ENCODE measurements at regions not wholly inside any gene's neighbourhood (a gene's known extent, or its start where the extent isn't known, plus 50 kb on each side); places are given as distances from the start of the nearest gene placed in this dataset.
A peak's percentile ranks its signal among the peaks of the same experiment; 100 is the strongest.
"Not testable (repeated sequence)": the region's sequence is repeated elsewhere in the genome, so short reads cannot be mapped to it uniquely, and the experiment has no call there.

DNA sequence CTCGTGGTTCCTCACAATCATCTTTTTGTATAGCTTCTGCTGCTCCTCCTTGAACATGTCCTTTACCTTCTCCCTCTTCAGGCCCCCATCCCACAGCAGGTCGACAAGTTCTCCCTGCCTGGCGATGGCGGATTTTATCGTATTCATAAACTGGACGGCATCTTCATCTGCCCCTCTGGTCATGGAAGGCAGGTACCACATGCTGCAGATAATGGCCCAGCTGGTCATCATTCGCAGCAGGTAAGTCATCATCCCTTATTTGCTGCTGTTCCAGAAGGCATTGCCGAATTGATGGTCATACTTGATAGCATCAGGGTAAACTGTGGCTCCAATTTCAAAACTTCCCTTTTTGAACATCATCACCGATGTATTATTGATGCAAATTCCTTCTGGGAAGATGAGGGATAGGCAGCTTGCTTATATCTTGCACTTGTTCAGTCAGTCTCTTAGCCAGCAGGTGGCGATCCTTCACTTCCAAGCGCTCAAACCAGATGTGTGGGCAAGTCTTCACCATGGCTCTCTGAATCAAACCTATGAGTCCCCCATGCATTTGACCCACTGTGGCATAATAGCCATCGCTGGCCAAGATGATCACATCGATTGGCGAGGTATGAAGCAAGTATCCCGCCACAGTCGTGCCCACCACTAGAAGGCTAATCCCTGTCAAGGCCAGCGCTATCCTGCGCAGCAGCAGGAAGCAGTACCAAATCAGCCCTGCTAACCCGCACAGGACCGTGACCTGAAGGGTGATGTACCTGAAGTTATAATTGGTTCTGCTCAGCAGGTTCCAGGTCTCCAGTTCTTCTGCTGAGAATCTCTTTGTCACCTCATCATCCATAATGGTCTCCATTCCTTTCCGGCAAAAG, 381.5 kb upstream of the STXBP6 start:
- DNase-seq = no peak

DNA sequence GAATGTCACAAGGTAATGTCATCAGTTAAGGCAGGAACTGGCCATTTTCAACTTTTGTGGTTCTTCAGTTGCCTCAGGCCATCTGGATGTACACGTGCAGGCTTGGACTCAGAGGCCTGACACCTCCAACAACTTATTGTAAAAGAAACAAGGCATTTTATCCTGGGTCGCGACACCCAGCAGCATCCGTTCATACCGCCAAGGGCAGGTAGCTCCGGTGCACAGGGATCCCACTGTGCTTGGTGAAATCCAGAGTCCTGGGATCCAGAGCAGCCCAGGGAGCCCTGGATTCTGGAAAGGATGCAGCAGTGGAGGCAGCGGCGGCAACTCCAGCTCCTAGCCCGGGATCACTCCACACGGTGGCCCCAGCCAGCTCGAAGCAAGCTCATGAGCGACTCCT, 380.9 kb upstream of the STXBP6 start:
- no peak for DNase-seq

DNA sequence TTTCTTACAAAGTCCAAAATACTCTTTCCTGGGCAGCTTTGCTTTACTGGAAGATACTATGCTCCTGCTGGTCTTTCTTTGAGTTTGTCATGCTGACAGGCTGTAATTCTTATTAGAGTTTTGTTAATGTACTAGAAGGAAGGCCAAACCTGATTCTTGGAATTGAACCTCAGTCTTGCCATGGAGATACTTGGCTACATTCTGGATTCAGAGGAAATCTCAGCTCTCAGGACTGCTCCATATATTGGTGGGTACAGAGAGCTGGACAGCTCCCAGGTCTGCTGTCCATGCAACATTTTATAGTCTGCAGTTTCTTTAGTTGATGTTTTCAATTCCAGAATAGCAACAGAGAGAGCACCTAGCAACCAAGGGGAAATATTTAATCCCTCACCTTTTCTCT, 363.1 kb upstream of the STXBP6 start:
- no peak for DNase-seq

DNA sequence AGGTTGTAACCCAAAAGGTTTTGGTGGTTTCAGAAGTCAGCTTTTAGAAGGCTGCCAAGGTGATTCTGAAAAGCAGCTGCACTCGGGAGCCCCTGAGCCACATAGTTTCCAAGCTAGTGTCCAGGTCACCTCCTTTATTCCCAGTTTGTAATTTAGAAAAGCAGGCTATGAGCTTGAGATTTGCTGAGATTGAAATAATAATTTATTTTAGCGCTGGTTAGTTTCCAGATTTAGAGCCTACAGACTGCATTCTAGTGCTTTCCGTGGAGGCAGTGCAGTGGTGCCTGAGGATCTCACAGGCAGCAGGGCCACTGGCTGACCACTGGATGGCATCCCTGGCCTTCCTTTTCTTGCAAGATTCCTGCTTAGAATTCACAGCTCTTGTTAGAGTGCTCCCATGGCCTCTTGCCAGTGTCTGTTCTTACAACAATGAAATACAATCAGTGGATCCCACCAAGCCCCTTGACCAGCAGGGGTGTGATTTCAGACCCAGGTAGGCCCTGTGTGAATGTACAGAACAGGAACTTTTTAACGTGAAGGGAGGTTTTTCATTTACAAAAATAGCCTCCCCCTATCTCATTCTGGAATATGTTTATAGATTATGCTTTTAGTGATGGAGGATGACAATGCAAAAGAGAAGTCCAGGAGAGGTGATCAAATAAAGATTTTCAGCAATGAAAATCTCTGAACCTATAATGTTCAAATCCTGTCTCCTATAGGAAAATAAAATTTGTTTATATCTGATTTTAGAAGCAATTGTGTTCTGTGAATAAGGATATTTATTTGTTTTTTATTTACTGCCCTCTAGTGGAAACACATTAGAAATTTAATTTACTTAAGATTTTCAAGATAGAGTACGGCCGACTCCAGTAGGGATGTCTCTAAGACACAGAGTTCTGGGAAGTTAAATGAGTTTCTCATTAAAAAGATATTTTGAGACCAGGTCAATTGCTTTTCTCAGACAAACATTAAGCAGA, 362.1 kb upstream of the STXBP6 start:
- DNase-seq = no peak

DNA sequence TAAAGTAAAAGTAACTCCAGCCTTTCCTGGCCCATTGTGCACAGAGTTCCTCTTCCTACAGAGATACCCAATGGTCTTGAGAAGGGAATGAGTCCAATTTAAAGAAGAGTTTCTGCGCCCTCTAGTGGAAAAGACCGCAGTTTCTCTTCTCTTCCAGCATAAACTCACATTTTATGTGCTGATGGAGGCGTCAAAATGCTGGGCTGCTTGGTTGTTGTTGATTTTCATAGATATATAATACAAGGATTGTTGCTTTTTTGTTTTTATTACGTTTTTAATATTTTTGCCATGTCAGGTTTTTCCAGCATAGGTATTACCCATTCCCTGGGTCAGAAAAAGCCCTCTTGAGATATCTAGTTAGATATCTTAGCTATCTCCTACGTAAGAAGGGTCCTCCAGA, 356.9 kb upstream of the STXBP6 start:
- no peak for DNase-seq

DNA sequence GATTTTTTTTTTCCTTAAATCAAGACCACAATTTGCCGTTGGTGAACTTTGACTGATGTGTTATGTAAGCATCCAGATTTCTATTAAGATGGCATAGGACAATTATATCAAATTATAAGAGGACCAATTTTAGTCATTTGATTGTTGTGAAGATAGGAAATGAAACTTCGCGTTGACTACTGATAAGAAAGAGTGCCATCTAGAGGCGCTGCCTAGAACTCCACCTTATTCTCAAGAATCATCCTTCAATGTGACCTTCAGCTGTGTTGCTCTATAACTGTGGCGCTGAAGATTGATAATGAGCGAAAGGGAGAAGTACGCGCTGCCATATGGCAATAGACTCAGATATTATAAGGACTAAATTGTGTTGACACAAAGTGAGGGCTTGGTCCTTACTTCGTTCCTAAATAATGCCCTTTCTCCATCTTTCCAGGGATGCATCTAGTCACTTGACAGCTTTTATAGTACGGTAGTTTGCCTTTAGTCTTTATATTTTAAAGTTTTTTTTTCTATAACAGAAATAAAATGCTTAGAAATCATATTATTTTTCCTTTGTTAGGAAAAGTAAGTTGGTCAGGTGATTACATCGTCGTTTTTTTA, 350.8 kb upstream of the STXBP6 start:
- peak; percentile 22 for DNase-seq

DNA sequence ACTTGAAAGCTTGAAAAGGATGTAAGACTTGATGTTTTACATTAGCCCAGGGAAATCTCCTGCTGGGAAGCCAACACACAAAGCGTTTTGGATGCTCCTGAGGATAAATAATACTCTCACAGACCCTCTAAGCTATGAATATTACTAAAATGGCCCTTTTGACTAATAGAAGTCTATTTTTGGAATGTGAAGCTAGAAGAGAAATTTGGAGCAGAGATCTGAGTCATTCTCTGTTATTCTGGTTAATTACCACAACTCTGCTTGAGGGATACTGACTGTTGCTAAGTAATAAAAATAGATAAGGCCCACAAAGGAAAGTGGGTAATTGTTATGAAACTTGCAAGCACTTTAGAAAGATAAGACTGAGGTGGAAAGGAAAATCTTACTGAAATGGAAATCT, 346.2 kb upstream of the STXBP6 start:
- DNase-seq = no peak

DNA sequence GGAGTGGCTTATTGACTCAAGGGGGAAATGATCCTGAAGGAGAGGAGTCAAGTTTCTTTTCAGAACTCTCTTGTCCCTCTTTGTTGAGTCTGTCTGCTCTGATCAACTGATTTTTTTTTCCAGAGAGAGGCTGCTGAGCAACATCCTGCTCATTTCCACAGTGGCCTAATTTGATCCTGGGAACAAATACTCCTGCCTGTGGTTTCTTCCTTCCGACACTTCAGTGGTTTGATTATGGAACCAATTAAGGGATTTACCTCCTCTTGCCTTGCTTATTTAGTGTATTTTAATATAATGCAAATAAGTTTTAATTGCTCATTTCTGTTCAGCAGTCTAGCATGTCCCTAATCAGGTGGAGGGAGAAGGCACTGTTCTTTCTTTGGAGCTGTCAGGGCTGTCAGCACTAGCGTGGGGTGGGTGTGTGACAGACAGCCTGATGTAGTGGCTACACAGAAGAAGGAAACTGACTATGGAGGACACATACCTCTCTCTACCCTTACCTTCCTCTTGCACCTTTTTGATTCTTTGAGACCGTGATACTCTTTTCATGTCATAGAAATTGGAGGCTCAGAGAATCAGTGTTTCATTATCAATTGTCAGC, 344.9 kb upstream of the STXBP6 start:
- no peak for DNase-seq

DNA sequence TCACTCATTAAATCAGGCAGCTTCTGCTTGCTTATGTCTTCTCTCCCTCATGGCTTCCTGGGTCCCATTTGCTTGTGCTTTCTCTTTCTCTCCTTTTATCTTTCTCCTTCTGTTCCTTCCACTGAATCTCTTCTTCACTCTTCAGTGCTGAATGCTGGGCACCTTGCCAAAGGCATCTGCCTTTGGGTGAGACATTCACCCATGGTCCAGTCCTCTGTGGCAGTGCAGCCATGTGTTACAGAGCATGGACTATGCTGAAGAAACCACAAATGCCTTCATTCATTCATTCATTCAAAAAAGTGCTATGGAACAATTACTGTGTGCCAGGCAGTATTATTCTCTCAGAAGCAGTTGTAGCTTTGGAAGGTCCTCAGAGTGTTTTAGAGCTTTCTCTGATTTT, 344.4 kb upstream of the STXBP6 start:
- no peak for DNase-seq

DNA sequence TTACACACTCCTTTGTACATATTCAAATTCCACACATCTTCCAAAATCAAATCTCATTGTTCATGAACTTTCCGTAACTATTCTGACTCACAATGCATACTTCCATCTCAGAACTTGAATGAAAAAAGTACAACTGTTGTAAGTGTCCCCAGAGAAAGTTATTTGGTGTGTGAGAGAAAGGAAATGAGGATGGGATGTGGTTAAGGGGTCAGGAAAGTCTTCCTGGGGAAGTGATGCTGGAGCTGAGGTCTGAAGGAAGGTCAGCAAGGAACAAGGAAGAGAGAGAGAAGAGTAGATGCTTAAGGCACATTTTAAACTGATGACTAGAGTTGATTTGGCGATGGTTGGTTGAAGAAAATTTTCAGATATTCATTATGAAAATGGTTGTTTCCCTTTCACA, 340.0 kb upstream of the STXBP6 start:
- DNase-seq = no peak

DNA sequence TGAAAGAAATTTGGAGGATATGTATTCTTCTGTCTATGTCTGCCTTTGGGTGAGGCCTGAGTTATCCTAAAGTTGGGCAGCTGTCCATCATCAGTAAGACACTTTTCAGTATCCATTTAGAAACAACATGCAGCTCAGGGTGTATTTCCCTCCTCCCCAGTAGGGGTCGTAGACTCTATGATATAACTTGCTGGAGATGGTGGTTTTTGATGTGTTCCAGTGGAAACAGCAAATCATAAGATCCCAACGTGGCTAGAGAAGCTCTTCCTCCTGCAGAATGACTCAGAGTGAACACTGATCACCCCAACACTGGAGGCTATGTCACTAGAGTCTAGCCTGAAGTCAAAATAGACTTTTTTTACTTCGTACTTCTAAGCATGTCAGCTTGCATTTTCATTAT, 331.6 kb upstream of the STXBP6 start:
- no peak for DNase-seq

DNA sequence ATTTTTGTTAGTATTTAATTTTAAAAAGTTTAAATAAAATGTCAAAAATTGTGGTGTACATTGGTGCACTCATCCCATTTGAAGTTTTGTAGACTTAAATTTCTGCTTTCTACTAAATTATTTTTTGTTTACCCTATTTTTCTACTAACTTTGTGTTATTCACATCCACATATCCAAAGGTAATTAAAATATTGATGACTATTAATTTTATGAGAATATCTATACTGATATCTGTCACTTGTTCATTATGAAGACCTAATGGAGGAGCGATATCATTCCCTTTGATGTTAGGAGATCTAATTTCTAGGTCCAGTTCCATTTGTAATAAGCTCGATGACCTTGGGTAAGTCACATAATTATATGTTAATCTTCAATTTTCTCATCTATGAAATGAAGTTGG, 325.7 kb upstream of the STXBP6 start:
- DNase-seq = no peak

DNA sequence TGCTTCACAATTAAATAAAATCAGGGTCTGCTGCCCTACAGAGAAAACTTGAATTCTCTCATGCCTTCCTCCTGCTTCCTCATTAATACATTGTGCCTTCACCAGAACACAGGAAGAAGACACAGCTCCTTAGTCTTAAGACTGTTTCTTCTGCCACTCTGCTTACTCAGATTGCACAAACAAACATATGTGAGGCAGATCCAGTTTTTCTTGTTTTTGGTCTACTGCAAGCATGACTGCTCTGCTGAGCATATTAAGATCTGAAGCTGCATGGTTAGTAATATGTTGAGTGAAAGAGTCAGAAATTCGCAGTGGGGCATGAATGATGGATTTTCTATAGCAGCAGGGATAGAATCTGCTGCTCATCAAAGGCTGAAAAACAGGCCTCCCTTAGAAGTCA, 321.1 kb upstream of the STXBP6 start:
- no peak for DNase-seq

DNA sequence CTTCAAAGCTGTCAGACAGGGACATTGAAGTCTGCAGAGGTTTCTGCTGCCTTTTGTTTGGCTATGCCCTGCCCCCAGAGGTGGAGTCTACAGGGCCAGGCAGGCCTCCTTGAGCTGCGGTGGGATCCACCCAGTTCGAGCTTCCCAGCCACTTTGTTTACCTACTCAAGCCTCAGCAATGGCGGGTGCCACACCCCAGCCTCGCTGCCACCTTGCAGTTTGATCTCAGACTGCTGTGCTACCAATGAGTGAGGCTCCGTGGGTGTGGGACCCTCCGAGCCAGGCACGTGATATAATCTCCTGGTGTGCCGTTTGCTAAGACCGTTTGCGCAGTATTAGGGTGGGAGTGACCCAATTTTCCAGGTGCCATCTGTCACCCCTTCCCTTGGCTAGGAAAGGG, 320.1 kb upstream of the STXBP6 start:
- DNase-seq = not testable (repeated sequence)

DNA sequence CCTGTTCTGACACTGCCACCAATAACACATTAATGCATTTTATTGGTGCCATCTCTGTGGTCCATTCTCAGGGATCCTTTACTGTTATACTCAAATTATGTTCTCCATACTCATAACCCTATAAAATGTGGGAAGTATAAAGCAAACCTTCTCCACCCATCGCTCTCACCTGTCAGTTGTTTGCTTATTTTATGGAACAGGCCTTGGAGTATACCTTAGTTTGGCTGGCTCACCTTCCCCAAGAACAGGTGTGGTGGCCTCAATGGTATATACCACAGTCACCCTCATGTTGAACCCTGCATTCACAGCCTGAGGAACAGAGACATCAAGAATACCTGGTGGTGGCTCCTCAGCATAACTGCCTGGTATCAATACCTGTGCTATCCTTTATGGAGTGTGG, 308.4 kb upstream of the STXBP6 start:
- DNase-seq = no peak

DNA sequence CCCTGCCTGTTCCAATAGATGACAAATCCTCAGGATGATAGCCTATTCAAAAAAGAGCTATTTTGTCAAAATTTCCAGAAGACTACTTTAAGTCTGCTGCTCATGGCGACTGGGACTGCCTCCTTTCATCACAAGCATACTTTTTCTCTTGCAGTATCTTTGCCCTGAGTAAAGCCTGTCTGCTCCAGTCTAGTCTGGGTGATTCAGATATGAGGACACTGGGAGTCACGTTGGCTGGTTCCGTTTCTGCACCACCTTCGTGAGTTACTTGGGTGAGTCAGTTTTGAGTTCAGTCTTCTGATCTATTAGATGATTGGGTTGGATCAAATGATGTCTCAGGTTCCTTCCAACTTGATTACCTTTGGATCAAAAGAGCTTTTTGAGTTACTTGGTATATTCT, 301.3 kb upstream of the STXBP6 start:
- DNase-seq = no peak

DNA sequence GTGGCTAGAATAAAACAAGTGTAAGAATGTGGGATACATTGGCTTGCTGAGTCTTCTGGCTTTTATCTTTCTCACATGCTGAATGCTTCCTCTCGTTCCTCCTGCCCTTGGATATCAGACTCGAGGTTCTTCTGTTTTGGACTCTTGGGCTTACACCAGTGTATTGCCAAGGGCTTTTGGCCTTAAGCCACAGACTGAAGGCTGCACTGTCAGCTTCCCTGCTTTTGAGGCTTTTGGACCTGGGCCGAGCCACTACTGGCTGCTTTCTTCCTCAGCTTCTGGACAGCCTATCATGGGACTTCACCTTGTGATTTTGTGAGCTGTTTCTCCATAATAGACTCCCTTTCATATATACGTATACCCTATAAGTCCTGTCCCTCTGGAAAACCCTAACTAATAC, 300.9 kb upstream of the STXBP6 start:
- DNase-seq = no peak

DNA sequence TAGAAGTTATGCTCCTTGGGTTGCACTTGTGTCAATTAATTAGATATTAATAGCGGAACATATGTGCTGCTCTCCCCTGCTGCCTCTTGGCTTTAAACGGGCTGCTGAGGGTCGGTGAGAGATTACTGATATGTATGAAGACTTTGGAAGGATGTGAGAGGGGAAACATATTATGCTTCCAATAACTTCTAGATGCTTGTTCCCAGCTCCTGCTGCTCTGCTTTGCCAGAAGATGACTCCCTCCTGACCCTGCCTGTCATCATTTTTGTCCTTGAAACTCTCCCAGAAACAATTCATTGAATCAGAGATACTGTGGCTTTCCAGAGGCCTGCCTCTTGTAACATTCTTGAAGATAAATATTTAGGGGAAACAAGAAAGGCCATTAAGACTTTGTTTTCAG, 300.1 kb upstream of the STXBP6 start:
- no peak for DNase-seq

DNA sequence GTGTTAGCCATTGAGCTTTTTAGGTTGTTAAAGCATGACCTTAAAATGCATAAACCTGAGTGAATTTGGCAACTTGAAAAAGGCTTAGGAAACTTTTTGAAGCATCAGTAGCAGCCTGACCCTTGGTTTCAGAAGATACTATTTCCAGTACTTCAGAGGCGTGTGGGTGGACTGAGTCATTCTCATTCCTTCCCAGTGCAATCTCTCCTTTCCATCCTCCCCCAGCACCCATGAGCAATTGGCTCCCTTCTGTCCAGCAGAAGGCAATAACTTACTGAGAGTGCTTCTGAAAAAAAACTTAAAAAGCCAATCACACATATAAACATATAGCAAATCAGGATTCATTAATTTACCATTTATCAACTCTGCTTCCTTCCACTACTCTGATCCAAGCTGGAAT, 299.3 kb upstream of the STXBP6 start:
- DNase-seq = no peak

DNA sequence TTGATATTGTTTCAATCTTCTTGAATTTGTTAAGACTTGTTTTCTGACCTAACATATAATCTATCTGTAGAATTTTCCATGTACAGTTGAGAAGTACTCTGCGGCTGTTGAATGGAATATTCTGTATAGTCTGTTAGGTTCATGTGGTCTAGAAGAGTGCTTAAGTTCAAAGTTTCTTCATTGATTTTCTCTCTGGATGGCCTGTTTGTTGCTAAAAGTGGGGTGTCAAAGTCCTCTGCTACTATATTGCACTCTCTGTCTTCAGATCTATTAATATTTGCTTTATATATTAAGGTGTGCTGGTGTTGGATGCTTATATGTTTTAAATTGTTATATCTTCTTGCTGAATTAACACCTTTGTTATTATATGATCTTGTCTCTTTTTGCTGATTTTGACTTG, 290.9 kb upstream of the STXBP6 start:
- no peak for DNase-seq

DNA sequence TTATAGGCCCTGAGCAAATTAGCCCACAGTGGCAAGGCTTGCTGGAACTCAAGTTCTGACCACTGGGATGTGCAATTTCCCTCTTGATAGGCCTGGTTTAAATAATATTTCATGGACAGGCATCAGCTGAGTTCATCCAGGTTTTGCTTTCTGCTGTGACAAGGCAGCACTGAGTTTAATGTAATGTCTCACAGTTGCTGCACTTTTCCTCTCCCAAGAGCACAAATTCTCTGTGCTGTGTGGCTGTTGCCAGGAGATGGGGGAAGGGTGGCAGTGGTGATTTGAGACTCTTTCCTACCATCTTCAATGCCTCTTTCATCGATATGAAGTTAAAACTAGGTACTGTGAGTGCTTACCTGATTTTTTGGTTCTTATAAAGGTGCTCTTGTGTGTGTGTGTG, 272.8 kb upstream of the STXBP6 start:
- DNase-seq = no peak

DNA sequence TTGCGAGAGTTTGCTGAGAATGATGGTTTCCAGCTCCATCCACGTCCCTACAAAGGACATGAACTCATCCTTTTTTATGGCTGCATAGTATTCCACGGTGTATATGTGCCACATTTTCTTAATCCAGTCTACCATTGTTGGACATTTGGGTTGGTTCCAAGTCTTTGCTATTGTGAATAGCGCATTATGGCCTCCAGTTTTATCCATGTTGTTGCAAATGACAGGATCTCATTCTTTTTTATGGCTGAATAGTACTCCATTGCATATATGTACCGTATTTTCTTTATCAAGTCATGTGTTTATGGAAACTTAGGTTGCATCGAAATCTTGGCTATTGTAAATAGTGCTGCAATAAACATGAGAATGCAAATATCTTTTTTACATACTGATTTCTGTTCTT, 266.1 kb upstream of the STXBP6 start:
- not testable (repeated sequence) for DNase-seq

DNA sequence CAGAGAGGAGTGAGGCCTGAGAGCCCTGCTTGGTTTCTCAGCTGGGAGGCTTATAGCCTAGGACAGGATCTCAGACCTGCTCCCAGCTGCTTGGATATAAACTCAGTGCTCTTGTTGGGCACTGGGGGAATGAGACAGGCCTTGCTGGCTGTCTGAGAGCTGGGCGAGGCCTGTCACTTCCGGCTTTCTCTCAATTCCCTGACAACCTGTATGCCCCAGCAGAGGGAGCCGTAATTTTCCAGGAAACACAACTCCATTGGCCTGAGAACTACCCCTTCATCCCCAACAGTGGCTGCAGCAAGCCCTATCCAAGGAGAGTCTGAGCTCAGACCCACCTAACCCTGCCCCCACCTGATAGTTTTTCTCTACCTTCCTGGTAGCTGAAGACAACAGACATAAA, 258.3 kb upstream of the STXBP6 start:
- DNase-seq = no peak

Measured in NCI-H2107 (cell line).